ENCODE measurements at regions not wholly inside any gene's neighbourhood (a gene's known extent, or its start where the extent isn't known, plus 50 kb on each side); places are given as distances from the start of the nearest gene placed in this dataset.

- Mint-ChIP-seq H3K4me3 (ENCODE audit: low read depth) (no peak overlapping the region), H3K36me3 (ENCODE audit: insufficient read depth) (no peaks in the 10 kb centered on the region), H3K27me3 (no peaks in the 10 kb centered on the region), H3K9me3 (ENCODE audit: low read depth) (no peaks in the 10 kb centered on the region), H3K27ac (no peak overlapping the region), H3K4me1 (ENCODE audit: low read depth) (no peaks in the 10 kb centered on the region)
- no peak for TF ChIP-seq CTCF (IDR thresholded peaks at IDR 0.05; ENCODE audit: unreplicated experiment)
- no peak for DNase-seq (ENCODE audit: low spot score, unreplicated experiment)
Observed at GRCh38 chr6:51410453-51410852, 591.8 kb downstream of the TFAP2B start.

- DNase-seq (ENCODE audit: low spot score, unreplicated experiment), result no peak
- Mint-ChIP-seq H3K9me3 (ENCODE audit: low read depth) (no peaks in the 10 kb centered on the region), H3K4me1 (ENCODE audit: low read depth) (no peaks in the 10 kb centered on the region), H3K36me3 (ENCODE audit: insufficient read depth) (no peaks in the 10 kb centered on the region), H3K4me3 (ENCODE audit: low read depth) (no peak overlapping the region), H3K27ac (no peak overlapping the region), H3K27me3 (no peaks in the 10 kb centered on the region)
- no peak for TF ChIP-seq CTCF (IDR thresholded peaks at IDR 0.05; ENCODE audit: unreplicated experiment)
Observed at GRCh38 chr6:51411496-51412125, 592.9 kb downstream of the TFAP2B start.

- H3K4me3 Mint-ChIP-seq (ENCODE audit: low read depth), result no peak overlapping the region
- H3K4me1 Mint-ChIP-seq (ENCODE audit: low read depth), result no peaks in the 10 kb centered on the region
- no peaks in the 10 kb centered on the region for H3K36me3 Mint-ChIP-seq (ENCODE audit: insufficient read depth)
- no peaks in the 10 kb centered on the region for H3K9me3 Mint-ChIP-seq (ENCODE audit: low read depth)
- TF ChIP-seq CTCF (IDR thresholded peaks at IDR 0.05; ENCODE audit: unreplicated experiment), result no peak
- no peak overlapping the region for H3K27ac Mint-ChIP-seq
- no peaks in the 10 kb centered on the region for H3K27me3 Mint-ChIP-seq
- DNase-seq (ENCODE audit: low spot score, unreplicated experiment), result no peak
Observed at GRCh38 chr6:51414361-51414760, 595.7 kb downstream of the TFAP2B start.

GRCh38 chr6:51415501-51415900, 596.8 kb downstream of the TFAP2B start:
- Mint-ChIP-seq H3K27me3 (no peaks in the 10 kb centered on the region), H3K36me3 (ENCODE audit: insufficient read depth) (no peaks in the 10 kb centered on the region), H3K4me1 (ENCODE audit: low read depth) (no peaks in the 10 kb centered on the region), H3K4me3 (ENCODE audit: low read depth) (no peak overlapping the region), H3K9me3 (ENCODE audit: low read depth) (no peaks in the 10 kb centered on the region), H3K27ac (no peak overlapping the region)
- no peak for DNase-seq (ENCODE audit: low spot score, unreplicated experiment)
- TF ChIP-seq CTCF (IDR thresholded peaks at IDR 0.05; ENCODE audit: unreplicated experiment), result no peak

- Mint-ChIP-seq H3K36me3 (ENCODE audit: insufficient read depth) (no peaks in the 10 kb centered on the region), H3K27ac (no peak overlapping the region), H3K27me3 (no peaks in the 10 kb centered on the region)
Observed at GRCh38 chr6:51429017-51429712, 610.5 kb downstream of the TFAP2B start.

More at GRCh38 chr6:51429017-51429712, 610.5 kb downstream of the TFAP2B start:
- no peak for DNase-seq (ENCODE audit: low spot score, unreplicated experiment)
- Mint-ChIP-seq H3K4me1 (ENCODE audit: low read depth) (no peaks in the 10 kb centered on the region), H3K9me3 (ENCODE audit: low read depth) (peaks cover 2% of the 10 kb centered on the region), H3K4me3 (ENCODE audit: low read depth) (no peak overlapping the region)
- no peak for TF ChIP-seq CTCF (IDR thresholded peaks at IDR 0.05; ENCODE audit: unreplicated experiment)
